Inferior parietal cortex (tissue), 1 donor: ENCODE measurements at regions not wholly inside any gene's neighbourhood (a gene's known extent, or its start where the extent isn't known, plus 50 kb on each side); places are given as distances from the start of the nearest gene placed in this dataset.
"Not testable (repeated sequence)": the region's sequence is repeated elsewhere in the genome, so short reads cannot be mapped to it uniquely, and the experiment has no call there.

Experiments
- DNase-seq: peaks from one replicate; pipeline ENCODE4 v3.0.0-alpha.2; 2016; ENCODE audit errors: extremely low spot score

DNA sequence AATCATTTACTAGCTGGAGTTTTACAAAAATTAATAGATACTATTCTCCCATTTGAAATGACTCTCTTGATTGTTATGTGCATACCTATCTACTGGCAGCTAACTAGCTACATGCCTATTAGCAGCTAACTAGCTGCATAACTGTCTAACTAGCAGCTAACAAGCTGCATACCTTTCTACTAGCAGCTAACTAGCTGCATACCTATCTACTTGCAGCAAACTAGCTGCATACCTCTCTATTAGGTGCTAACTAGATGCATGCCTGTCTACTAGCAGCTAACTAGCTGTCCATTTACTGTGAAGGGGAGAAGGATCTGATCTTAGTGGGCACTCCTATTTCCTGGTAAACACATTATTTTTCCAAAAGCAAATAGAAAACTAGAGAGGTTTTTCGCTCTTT lies 439.4 kb upstream of the PFKP start:
- no peak for DNase-seq

DNA sequence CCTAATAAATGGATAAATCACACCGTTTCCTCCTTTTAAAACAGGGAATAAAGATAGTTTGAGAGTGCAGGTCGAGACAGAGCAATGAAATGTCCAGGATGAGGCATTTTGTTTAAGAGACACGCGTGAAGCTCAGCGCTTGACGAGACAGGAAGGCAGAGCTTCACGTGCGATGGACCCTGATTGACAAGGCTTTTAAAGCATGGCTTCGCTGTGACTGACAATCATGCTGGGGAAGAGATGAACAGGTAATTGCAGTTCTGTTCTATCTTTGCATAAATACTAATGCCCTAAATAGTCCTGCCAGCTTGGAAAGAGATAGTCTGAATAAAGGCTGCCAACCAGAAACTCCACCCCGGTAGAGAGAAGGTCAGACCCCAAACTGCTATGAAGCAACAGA lies 442.3 kb upstream of the PFKP start:
- no peak for DNase-seq

DNA sequence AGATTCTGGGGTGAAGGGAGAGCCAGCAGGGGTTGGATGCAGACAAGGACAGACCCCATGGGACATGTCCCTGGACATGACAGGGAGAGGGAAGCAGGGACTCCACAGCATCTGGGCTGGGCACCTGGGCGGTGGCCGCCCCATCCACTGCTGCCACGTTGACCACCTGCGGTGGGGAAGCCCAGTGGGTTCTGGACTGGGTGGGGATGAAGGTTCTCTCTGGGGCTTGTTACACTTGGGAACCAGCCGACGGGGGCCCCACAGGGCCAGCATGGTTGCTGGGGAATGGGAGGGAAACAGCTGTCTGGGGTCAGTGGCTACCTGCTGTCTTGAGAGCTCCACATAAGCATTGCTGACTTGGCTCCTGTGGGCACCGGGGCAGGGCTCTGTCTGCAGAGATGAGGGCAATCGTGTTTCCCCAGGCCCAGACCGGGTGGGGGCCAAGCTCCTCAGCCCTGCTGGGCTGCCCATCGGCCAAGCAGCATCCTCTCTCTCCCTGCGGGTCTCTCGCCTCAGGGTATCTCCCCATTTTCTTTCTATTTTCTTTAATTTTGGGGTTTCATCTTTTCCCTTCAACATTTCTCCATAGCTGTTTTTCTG lies 443.6 kb upstream of the PFKP start:
- no peak for DNase-seq

GRCh38 chr10:2620827-2621521 lies 446.4 kb upstream of the PFKP start:
- DNase-seq: no peak

DNA sequence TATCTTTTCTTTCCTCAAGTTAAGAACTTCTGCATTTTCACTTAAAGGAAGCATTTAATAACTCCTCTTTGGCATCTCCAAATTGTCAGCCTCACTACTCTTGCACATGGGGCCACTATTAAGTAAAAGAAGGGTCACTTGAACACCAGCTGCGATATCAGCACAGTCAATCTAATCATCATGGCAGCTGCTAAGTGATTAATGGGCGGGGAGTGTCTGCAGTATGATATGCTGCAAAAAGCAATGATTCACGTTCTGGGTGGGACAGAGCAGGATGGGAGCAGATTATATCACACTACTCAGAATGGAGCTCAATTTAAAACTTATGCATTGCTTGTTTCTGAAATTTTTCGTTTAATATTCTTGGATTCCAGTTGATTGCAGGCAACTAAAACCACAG lies 447.4 kb upstream of the PFKP start:
- no peak for DNase-seq

DNA sequence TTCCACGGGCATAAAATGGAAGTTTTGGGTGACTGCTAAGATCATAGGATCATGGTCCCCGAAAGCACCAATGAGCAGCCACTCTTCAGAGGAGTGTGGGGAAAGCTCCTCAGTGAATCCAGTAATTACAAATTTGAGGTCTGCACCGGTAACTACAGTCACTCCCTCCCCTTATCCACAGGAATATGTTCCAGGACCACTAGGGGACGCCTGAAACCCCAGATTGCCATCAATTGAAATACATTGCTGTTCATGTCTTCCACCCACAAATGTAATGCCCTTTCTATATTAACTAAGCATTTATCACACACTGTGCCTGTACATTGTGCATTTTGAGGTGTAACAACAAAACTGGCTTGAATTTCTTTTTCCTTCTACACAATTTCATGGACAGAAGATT lies 447.9 kb upstream of the PFKP start:
- DNase-seq: no peak

- DNase-seq: no peak
Observed at GRCh38 chr10:2618690-2619089, 448.7 kb upstream of the PFKP start.

DNA sequence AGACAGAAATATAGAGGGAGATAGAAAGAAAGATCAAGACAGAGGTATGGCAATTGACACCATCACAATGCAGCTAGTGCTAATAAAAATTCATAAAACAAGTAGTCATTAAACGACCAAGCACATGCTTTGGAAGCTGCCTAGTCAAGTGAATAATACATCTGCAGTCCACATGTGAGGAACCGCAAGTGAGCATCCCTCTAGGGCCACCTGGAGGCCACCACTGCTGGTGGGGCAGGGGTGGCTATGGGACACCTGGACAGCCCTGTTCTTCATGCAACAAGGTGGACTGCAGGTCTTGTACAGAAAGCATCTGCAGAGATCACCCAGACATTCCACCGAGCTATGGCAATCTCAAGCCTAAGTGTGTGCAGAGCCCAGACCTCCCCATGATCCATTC lies 451.1 kb upstream of the PFKP start:
- no peak for DNase-seq

GRCh38 chr10:2611603-2612002 lies 455.7 kb upstream of the PFKP start:
- no peak for DNase-seq

GRCh38 chr10:2610946-2611345 lies 456.4 kb upstream of the PFKP start:
- DNase-seq: no peak

GRCh38 chr10:2604891-2605290 lies 462.5 kb upstream of the PFKP start:
- DNase-seq: no peak

GRCh38 chr10:2599571-2599970 lies 467.8 kb upstream of the PFKP start:
- DNase-seq: no peak

DNA sequence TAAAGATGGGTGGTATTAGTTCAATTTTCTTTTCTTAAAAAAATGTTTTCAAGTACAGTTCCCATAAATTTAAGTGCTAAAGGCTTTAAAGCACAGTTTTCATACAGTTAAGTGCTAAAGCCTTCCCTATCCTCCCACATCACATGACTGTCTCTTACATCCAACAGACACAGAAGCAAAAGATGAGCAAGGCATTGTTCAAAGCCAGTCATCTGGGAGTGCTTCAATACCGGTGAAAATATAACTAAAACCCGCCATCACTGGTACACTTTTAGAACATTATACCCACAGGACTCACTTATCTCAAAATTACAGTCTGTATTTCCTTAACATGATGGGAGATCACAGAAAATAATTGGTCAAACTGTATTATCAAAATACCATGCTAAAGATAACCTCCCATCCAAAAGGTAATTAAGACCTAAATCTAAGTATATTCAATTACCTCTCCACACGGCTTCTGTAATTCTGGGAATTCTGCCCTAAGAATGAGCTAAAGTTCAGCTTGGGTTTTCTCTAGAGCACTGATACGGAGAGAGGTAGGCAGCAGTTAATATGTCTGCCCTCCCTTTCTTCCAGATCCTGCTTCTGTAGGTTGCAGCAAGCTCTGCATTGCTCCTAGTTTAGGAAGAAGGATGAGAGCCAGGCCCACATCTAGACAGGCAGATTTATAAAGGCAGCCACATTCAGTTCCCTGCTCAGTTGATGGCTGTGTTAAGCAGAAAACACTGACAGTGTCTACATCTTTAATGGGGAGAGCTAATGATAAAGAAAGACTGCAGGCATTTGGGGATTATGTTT lies 474.8 kb upstream of the PFKP start:
- DNase-seq: no peak

DNA sequence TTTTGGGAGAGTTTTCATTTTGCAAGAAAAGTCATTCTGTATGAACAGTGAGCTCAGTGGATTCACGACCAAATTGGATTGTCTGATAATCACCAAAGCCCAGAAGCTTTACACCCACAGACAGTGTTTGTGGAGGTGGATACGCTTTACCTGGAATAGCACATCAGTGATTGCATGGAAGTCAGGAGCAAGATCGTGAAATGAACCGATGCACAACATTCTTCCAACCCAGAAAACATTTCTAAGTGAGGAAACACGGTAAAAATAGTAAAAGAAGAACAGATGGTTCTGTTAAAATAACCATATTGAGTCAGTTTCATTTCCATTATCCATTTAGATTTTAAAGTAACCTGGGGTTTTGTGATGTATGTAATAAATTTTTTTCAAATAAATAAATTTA lies 478.2 kb upstream of the PFKP start:
- peak; percentile 53 for DNase-seq

DNA sequence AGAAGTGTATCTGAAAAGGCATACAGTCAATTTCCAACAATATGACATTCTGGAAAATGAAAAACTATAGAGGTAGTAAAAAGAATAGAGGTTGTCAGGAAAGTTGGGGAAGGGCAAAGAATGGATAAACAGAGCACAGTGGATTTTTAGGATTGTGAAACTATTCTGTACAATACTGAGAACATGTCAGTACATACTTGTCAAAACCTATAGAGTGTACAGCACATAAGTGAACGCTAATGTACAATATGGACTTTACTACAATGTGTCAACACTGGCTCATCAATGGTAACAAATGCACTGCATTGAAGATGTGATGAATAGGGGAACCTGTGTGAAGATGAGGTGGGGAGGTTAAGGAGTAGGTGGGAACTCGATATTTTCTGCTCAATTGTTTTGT lies 483.0 kb upstream of the PFKP start:
- no peak for DNase-seq

- DNase-seq: no peak
Observed at GRCh38 chr10:2576892-2577291, 490.5 kb upstream of the PFKP start.

GRCh38 chr10:2575460-2575859 lies 491.9 kb upstream of the PFKP start:
- DNase-seq: no peak

DNA sequence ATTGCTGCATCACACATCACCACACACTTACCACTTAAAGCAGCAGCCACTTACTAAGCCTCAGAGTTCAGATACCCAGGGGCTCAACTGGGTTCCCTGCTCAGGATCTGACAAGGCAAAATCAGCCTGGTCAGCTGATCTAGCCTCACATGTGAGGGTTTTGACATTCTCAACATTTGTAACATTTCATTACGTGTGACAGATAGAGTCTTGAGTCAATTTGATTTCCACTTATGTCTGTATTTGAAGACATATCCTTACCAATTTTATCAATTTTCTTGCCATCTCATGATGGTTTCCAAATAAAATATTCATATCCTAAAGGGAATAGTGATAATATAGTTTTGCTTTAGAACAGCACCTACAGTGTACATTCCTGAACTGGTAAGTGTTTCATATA lies 494.7 kb upstream of the PFKP start:
- DNase-seq: no peak

- no peak for DNase-seq
Observed at GRCh38 chr10:2556883-2557282, 510.5 kb upstream of the PFKP start.

GRCh38 chr10:2548071-2548470 lies 519.3 kb upstream of the PFKP start:
- no peak for DNase-seq

- DNase-seq: no peak
Observed at GRCh38 chr10:2547606-2548005, 519.7 kb upstream of the PFKP start.

DNA sequence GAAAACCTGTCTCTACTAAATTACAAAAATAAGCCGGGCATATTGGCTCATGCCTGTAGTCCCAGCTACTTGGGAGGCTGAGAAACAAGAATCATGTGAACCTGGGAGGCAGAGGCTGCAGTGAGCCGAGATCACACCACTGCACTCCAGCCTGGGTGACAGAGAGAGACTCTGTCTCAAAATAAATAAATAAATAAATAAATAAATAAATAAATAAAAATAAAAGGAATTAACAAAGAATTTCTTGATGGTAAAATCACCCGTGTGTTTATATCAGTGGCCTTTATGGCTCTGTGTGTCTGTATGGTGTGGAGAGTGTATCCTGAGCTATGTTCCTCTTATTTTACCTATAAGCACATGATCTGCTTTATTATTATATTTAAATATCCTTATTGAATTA lies 520.5 kb upstream of the PFKP start:
- DNase-seq: not testable (repeated sequence)

DNA sequence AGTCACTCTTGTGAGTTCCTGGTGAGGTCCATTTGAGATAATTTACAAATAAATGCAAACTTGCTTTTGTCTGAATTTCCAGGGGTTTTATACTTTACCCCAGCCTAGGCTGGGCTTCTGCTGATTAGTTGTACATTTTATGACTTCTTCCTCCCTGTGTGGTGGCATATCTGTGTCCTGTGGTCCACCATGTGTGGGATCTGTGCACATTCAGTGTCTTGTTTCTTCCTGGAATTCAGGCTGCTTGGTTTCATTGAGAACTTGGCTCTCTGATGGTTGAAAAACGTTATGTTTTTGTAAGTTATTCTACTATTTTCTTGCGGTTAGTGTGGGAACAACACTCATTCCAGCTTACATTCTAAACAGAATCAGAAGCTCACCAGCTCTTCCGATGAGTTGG lies 523.4 kb upstream of the PFKP start:
- no peak for DNase-seq
